ENCODE measurements at regions not wholly inside any gene's neighbourhood (a gene's known extent, or its start where the extent isn't known, plus 50 kb on each side); places are given as distances from the start of the nearest gene placed in this dataset.

DNA sequence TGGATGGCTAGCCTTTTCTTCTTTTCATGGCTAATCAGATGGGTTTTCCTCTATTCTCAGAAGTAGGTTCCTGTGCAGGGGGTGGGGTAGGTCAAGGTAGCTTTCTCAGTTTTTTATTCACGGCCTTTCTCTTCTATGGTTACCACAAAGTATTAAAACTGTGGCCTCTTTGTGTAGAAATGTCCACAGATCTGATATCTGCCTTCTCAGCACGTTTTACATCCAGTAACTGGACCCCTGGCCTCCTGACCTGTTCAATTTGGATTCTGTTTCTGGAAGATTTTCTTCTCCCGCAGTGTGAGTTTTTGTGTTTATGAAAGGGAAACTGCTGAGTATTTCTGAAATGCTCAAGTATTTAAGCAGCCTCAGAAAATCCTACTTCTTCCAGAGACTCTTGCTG, 688.5 kb downstream of the RAPGEF2 start:
- TF ChIP-seq YY1 (IDR thresholded peaks at IDR 0.05; ENCODE audit: extremely low read depth, insufficient replicate concordance, low read depth, low read length) (no peak), POLR2A (IDR thresholded peaks at IDR 0.05; ENCODE audit: borderline replicate concordance, extremely low read depth, insufficient read depth, insufficient read length) (no peak), EZH2phosphoT487 (IDR thresholded peaks at IDR 0.05; ENCODE audit: borderline replicate concordance) (no peak), ZBTB33 (IDR thresholded peaks at IDR 0.05; ENCODE audit: extremely low read depth, insufficient replicate concordance, low read length) (no peak), EGR1 (IDR thresholded peaks at IDR 0.05; ENCODE audit: low read depth) (no peak), FOSL1 (IDR thresholded peaks at IDR 0.05; ENCODE audit: low read depth) (no peak)
- TF ChIP-seq, protein P1, sequence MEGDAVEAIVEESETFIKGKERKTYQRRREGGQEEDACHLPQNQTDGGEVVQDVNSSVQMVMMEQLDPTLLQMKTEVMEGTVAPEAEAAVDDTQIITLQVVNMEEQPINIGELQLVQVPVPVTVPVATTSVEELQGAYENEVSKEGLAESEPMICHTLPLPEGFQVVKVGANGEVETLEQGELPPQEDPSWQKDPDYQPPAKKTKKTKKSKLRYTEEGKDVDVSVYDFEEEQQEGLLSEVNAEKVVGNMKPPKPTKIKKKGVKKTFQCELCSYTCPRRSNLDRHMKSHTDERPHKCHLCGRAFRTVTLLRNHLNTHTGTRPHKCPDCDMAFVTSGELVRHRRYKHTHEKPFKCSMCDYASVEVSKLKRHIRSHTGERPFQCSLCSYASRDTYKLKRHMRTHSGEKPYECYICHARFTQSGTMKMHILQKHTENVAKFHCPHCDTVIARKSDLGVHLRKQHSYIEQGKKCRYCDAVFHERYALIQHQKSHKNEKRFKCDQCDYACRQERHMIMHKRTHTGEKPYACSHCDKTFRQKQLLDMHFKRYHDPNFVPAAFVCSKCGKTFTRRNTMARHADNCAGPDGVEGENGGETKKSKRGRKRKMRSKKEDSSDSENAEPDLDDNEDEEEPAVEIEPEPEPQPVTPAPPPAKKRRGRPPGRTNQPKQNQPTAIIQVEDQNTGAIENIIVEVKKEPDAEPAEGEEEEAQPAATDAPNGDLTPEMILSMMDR (IDR thresholded peaks at IDR 0.05 in 2 of 3, conservative IDR thresholded peaks at IDR 0.05 in 1 of 3; ENCODE audit: borderline replicate concordance in 1 of 3, insufficient read depth in 1 of 3, low read depth in 2 of 3, low read length in 2 of 3), result no peak

All from HCT116 (cell line).